ENCODE measurements at regions not wholly inside any gene's neighbourhood (a gene's known extent, or its start where the extent isn't known, plus 50 kb on each side); places are given as distances from the start of the nearest gene placed in this dataset.

DNA sequence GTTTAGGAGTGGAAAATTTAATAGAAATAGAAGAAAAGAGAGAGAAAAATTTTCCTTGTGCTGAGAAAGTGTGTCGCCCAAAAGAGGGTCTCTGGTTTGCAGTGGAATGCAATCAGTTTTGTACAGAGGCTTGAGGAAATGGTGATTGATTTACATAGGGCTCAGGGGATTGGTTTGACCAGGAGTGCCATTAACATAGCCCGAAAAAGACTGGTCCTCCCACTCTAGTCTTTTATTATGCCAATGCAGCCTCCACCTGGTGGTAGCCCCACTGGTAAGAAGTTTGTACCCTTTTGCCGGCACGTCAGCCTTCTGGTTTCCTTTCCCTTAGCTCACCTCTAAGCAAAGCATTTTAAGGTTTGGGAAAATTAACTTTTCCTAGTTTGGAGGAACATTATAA lies 885.3 kb downstream of the XPNPEP1 start:
- no peak overlapping the region; a peak in 1 of 8 replicates for H3K4me3 ChIP-seq (ENCODE audit: extremely low read depth in 1 of 4, insufficient read depth in 2 of 4, low read depth in 3 of 4, low read length in 4 of 4)
- no peak overlapping the region for H3K23ac ChIP-seq (ENCODE audit: insufficient read length)
- no peak overlapping the region for H3K18ac ChIP-seq (ENCODE audit: extremely low read depth, low read length)
- no peak for TF ChIP-seq USF2 (IDR thresholded peaks at IDR 0.05; ENCODE audit: low read length)
- 0 out of 2 replicates have a peak, but pooled peaks have one; percentile 20 for TF ChIP-seq POU5F1 (IDR thresholded peaks at IDR 0.05; ENCODE audit: low read depth, low read length)
- no peak for TF ChIP-seq EZH2 (IDR thresholded peaks at IDR 0.05; ENCODE audit: low read depth, low read length, severe bottlenecking)
- POLR2A ChIA-PET (ENCODE audit: partially characterized antibody), result no interaction called here
- H3K9me3 ChIP-seq (ENCODE audit: insufficient read depth in 2 of 2, low read depth in 1 of 2, low read length in 1 of 2), result peaks cover 5 to 9% of the 10 kb centered on the region in 2 experiments; a peak in 2 of 4 replicates
- H4K91ac ChIP-seq (replicated peaks; ENCODE audit: insufficient read length, low read length), result no peak overlapping the region
- no peak overlapping the region for H3K4ac ChIP-seq (replicated peaks; ENCODE audit: insufficient read length, low read depth, low read length)
- H2BK5ac ChIP-seq (ENCODE audit: low read depth, low read length), result no peak overlapping the region
- no peaks in the 10 kb centered on the region for H3K27me3 ChIP-seq (replicated peaks in 1 of 4; ENCODE audit: control insufficient read depth in 3 of 4, extremely low read depth in 1 of 4, insufficient read depth in 3 of 4, low read length in 3 of 4)
- H3K9ac ChIP-seq (replicated peaks in 1 of 4; ENCODE audit: extremely low read depth in 1 of 4, low read depth in 3 of 4, low read length in 3 of 4), result no peak overlapping the region
- DNase-seq (ENCODE audit: low read depth in 1 of 2, low spot score in 2 of 2), result no peak
- H2BK20ac ChIP-seq (ENCODE audit: low read length), result no peak overlapping the region
- FAIRE-seq, result no peak
- no peaks in the 10 kb centered on the region for H3K23me2 ChIP-seq (ENCODE audit: low read depth, low read length)
- no peak overlapping the region for H2BK15ac ChIP-seq (ENCODE audit: low read length)
- H4K20me1 ChIP-seq (replicated peaks in 1 of 2; ENCODE audit: control insufficient read depth in 1 of 2, insufficient read depth in 2 of 2, low read length in 2 of 2), result no peaks in the 10 kb centered on the region
- WGBS, 2 experiments (ENCODE audit: extremely low coverage in 1 of 2, insufficient coverage in 1 of 2, insufficient read length in 1 of 2, insufficient replicate concordance in 2 of 2, low coverage in 1 of 2, low lambda C conversion rate in 2 of 2, missing lambda C conversion rate in 1 of 2), result 74% methylated on average over 4 of the region's 4 CpGs; no CpG with 5 or more reads in 1 of the 2 experiments
- H3K4me2 ChIP-seq (ENCODE audit: insufficient read depth in 1 of 2, low read depth in 2 of 2, low read length in 2 of 2), result no peak overlapping the region
- CTCF ChIA-PET (ENCODE audit: partially characterized antibody), result no interaction called here
- 0 out of 7 replicates have a peak, but pooled peaks cover 0 to 3% (median 0%) of the 10 kb centered on the region in 4 experiments for H3K4me1 ChIP-seq (replicated peaks in 1 of 4; ENCODE audit: control insufficient read depth in 3 of 4, insufficient read depth in 4 of 4, low read length in 3 of 4)
- no peak overlapping the region for H2AFZ ChIP-seq (ENCODE audit: low read length)
- no peaks in the 10 kb centered on the region for H3K79me2 ChIP-seq (ENCODE audit: control insufficient read depth in 1 of 2, insufficient read depth in 2 of 2, low read length in 2 of 2)
- no peak overlapping the region for H2BK120ac ChIP-seq (replicated peaks; ENCODE audit: low read depth, low read length)
- no peak overlapping the region for H3K14ac ChIP-seq (ENCODE audit: insufficient read length)
- no peak overlapping the region for H4K8ac ChIP-seq (ENCODE audit: extremely low read depth, insufficient read depth, low read length)
- H3K56ac ChIP-seq (replicated peaks; ENCODE audit: insufficient read length, low read depth, low read length), result no peak overlapping the region
- H2AK5ac ChIP-seq (ENCODE audit: low read depth, low read length), result no peak overlapping the region
- H2BK12ac ChIP-seq (ENCODE audit: low read depth, low read length), result no peak overlapping the region
- no peaks in the 10 kb centered on the region for H3K79me1 ChIP-seq (ENCODE audit: low read depth, low read length)
- no peak overlapping the region for H4K5ac ChIP-seq (ENCODE audit: insufficient read length, low read depth, low read length)
- no peaks in the 10 kb centered on the region for H3K36me3 ChIP-seq (ENCODE audit: control insufficient read depth in 2 of 4, insufficient read depth in 4 of 4, low read length in 3 of 4)
- no peak overlapping the region for H3K27ac ChIP-seq (ENCODE audit: low read depth, low read length)
